ENCODE measurements at regions not wholly inside any gene's neighbourhood (a gene's known extent, or its start where the extent isn't known, plus 50 kb on each side); places are given as distances from the start of the nearest gene placed in this dataset.

- Histone ChIP-seq H3K9ac (ENCODE audit: low read depth, low read length) (no peak overlapping the region), H3K4me3 (ENCODE audit: low read depth in 1 of 2, low read length in 2 of 2) (no peak overlapping the region), H3K79me2 (ENCODE audit: insufficient read depth, low read length) (no peaks in the 10 kb centered on the region), H4K20me1 (ENCODE audit: insufficient read depth, low read length) (no peaks in the 10 kb centered on the region), H3K27me3 (ENCODE audit: insufficient read depth, low read length, poor library complexity) (no peaks in the 10 kb centered on the region), H3K36me3 (ENCODE audit: insufficient read depth, low read length) (no peaks in the 10 kb centered on the region), H3K9me3 (ENCODE audit: insufficient read depth, low read length, severe bottlenecking) (no peaks in the 10 kb centered on the region), H3K4me1 (ENCODE audit: insufficient read depth, low read length) (no peaks in the 10 kb centered on the region), H2AFZ (ENCODE audit: low read depth, low read length) (no peak overlapping the region), H3K27ac (ENCODE audit: low read length) (no peak overlapping the region), H3K4me2 (ENCODE audit: insufficient read depth, low read length) (no peak overlapping the region)
- TF ChIP-seq CTCF (IDR thresholded peaks at IDR 0.05; ENCODE audit: borderline replicate concordance, extremely low read depth, low read length, poor library complexity, severe bottlenecking) (no peak), EZH2 (IDR thresholded peaks at IDR 0.05; ENCODE audit: borderline replicate concordance, low read depth, low read length, severe bottlenecking) (no peak)
- DNase-seq (no peak), ATAC-seq (ENCODE audit: insufficient read depth, low read depth) (no peak)
Observed at GRCh38 chr5:68991279-68992084, 102.3 kb upstream of the SLC30A5 start.

GRCh38 chr5:68994645-68995044 lies 99.2 kb upstream of the SLC30A5 start:
- Histone ChIP-seq H3K79me2 (ENCODE audit: insufficient read depth, low read length) (no peaks in the 10 kb centered on the region), H3K27me3 (ENCODE audit: insufficient read depth, low read length, poor library complexity) (no peaks in the 10 kb centered on the region), H3K9ac (ENCODE audit: low read depth, low read length) (no peak overlapping the region), H3K27ac (ENCODE audit: low read length) (no peak overlapping the region), H4K20me1 (ENCODE audit: insufficient read depth, low read length) (no peaks in the 10 kb centered on the region), H2AFZ (ENCODE audit: low read depth, low read length) (no peak overlapping the region), H3K36me3 (ENCODE audit: insufficient read depth, low read length) (no peaks in the 10 kb centered on the region), H3K4me3 (ENCODE audit: low read depth in 1 of 2, low read length in 2 of 2) (no peak overlapping the region), H3K4me1 (ENCODE audit: insufficient read depth, low read length) (no peaks in the 10 kb centered on the region), H3K4me2 (ENCODE audit: insufficient read depth, low read length) (no peak overlapping the region), H3K9me3 (ENCODE audit: insufficient read depth, low read length, severe bottlenecking) (no peaks in the 10 kb centered on the region)
- no peak for TF ChIP-seq CTCF (IDR thresholded peaks at IDR 0.05; ENCODE audit: borderline replicate concordance, extremely low read depth, low read length, poor library complexity, severe bottlenecking)
- TF ChIP-seq EZH2 (IDR thresholded peaks at IDR 0.05; ENCODE audit: borderline replicate concordance, low read depth, low read length, severe bottlenecking) = no peak
- no peak for ATAC-seq (ENCODE audit: insufficient read depth, low read depth)
- DNase-seq = no peak

- no peak overlapping the region for H3K4me2 ChIP-seq (ENCODE audit: insufficient read depth, low read length)
- TF ChIP-seq EZH2 (IDR thresholded peaks at IDR 0.05; ENCODE audit: borderline replicate concordance, low read depth, low read length, severe bottlenecking) = no peak
- TF ChIP-seq CTCF (IDR thresholded peaks at IDR 0.05; ENCODE audit: borderline replicate concordance, extremely low read depth, low read length, poor library complexity, severe bottlenecking) = no peak
- H3K9me3 ChIP-seq (ENCODE audit: insufficient read depth, low read length, severe bottlenecking) = no peaks in the 10 kb centered on the region
- no peak for DNase-seq
- no peak overlapping the region for H3K9ac ChIP-seq (ENCODE audit: low read depth, low read length)
- H4K20me1 ChIP-seq (ENCODE audit: insufficient read depth, low read length) = no peaks in the 10 kb centered on the region
- no peaks in the 10 kb centered on the region for H3K4me1 ChIP-seq (ENCODE audit: insufficient read depth, low read length)
- no peak for ATAC-seq (ENCODE audit: insufficient read depth, low read depth)
- no peak overlapping the region for H3K27ac ChIP-seq (ENCODE audit: low read length)
- no peak overlapping the region for H2AFZ ChIP-seq (ENCODE audit: low read depth, low read length)
- H3K4me3 ChIP-seq (ENCODE audit: low read depth in 1 of 2, low read length in 2 of 2) = no peak overlapping the region
- H3K79me2 ChIP-seq (ENCODE audit: insufficient read depth, low read length) = no peaks in the 10 kb centered on the region
- no peaks in the 10 kb centered on the region for H3K27me3 ChIP-seq (ENCODE audit: insufficient read depth, low read length, poor library complexity)
- no peaks in the 10 kb centered on the region for H3K36me3 ChIP-seq (ENCODE audit: insufficient read depth, low read length)
Observed at GRCh38 chr5:68995845-68996545, 97.8 kb upstream of the SLC30A5 start.

All from DND-41 (cell line).